ENCODE measurements at regions not wholly inside any gene's neighbourhood (a gene's known extent, or its start where the extent isn't known, plus 50 kb on each side); places are given as distances from the start of the nearest gene placed in this dataset.

DNA sequence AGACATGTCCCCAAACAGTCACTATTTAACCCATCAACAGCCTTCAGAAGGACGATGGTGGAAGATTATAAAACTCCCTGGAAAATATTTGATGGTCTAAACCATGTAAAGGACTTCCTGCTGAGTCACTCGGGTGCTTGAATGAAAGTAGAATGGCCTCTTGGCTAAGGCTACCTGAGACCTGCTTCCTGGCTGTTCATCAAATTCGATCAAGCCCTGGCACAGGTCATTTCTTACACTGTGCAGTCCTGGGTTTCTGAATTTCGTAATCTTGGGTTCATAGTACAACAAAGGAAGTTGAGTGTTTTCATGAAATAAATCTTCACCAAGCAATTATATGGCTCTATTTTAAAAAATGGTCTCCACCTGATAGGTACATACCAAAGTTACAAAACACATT lies 260.3 kb upstream of the RNF32 start (continued):
- no peak for TF ChIP-seq ZMYM3 (CRISPR knock-in tag; IDR thresholded peaks at IDR 0.05)
- TF ChIP-seq SSRP1 (CRISPR knock-in tag; IDR thresholded peaks at IDR 0.05) = no peak
- no peak for TF ChIP-seq ZNF331 (CRISPR knock-in tag; IDR thresholded peaks at IDR 0.05)

DNA sequence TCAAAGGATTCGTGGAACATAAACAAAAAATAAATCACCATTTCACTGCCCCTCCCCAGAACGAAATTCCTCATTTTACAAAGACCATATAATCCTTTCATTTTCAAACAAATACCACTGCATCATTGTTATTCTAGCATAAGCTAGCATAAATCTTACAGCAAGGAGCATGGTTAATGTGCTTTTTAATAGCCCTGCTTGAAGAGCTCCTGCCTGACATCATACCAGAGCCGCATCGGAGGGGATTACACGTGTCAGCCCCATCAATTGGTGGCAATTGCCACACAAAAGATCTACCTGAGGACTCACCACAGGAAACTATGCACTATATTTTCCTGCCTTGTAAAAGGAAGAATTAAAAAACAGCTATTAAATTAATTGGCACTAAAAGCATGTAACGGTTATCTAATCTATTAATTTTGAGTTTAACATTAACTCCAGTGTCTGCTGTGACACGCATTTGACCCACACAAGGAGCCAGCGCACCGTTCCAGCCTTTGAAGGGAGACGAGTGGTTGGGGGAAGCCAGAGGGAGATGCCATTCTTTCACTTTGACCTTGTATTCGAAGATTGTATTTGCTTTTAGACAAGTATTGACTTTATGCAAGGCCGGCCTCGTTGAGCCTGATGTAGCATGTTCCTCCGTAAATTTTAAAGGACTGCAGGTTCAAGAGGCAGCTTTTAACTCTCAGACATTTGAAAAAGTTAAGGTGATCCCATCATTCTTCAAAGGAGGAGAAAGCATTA lies 261.1 kb upstream of the RNF32 start:
- WGBS (ENCODE audit: low lambda C conversion rate) = 5% methylated on average over 14 of the region's 14 CpGs
- no TSS peak for BruUV-seq (replicated peaks)
- FAIRE-seq = peak; percentile 67
- Histone ChIP-seq H2AFZ (ENCODE audit: low read length) (no peak overlapping the region), H4K20me1 (ENCODE audit: insufficient read depth, low read length) (no peaks in the 10 kb centered on the region), H3K9ac (ENCODE audit: insufficient read depth, low read depth, low read length) (no peak overlapping the region), H3K27me3 (ENCODE audit: control insufficient read depth in 1 of 2, insufficient read depth in 2 of 2, low read length in 2 of 2) (peaks cover 1 to 22% of the 10 kb centered on the region in 2 experiments; a peak in 2 of 5 replicates), H3K36me3 (replicated peaks in 1 of 2; ENCODE audit: control insufficient read depth in 1 of 2, insufficient read depth in 2 of 2, low read length in 2 of 2) (no peaks in the 10 kb centered on the region), H3K4me1 (ENCODE audit: insufficient read depth, low read length) (peaks cover 23% of the 10 kb centered on the region), H3K79me2 (ENCODE audit: insufficient read depth, low read length) (no peaks in the 10 kb centered on the region), H3K4me2 (ENCODE audit: low read depth, low read length) (peak overlapping the region; percentile 43), H3K9me3 (ENCODE audit: low read length) (no peaks in the 10 kb centered on the region), H3K4me3 (replicated peaks in 1 of 3; ENCODE audit: insufficient read depth in 1 of 3, low read depth in 2 of 3, low read length in 3 of 3) (no peak overlapping the region), H3K27ac (ENCODE audit: extremely low read length, insufficient read depth, low read length) (no peak overlapping the region)
- in situ Hi-C loops (cut with HindIII; ENCODE audit: extremely low pct_ligation_motif_present, low pct_unique_long_range_greater_than_20kb) = no loop called here
- peak; percentile 83 for DNase-seq (ENCODE audit: low spot score)
- intact Hi-C loops (cut with micrococcal nuclease; ENCODE audit: unreplicated experiment) = no loop called here
- ChIA-PET CTCF (ENCODE audit: low intra/inter-chr PET ratio, low total read pairs) (no interaction called here), POLR2A (no interaction called here)
- ATAC-seq = peak; percentile 96
- TF ChIP-seq ZNF513 (CRISPR knock-in tag; conservative IDR thresholded peaks at IDR 0.05) (no peak), ZSCAN31 (CRISPR knock-in tag; IDR thresholded peaks at IDR 0.05; ENCODE audit: low read depth) (no peak), ZNF468 (CRISPR knock-in tag; IDR thresholded peaks at IDR 0.05) (no peak), GLI4 (CRISPR knock-in tag; IDR thresholded peaks at IDR 0.05; ENCODE audit: borderline replicate concordance) (no peak), FOXP4 (CRISPR knock-in tag; IDR thresholded peaks at IDR 0.05) (no peak)
- TF ChIP-seq, protein P1, sequence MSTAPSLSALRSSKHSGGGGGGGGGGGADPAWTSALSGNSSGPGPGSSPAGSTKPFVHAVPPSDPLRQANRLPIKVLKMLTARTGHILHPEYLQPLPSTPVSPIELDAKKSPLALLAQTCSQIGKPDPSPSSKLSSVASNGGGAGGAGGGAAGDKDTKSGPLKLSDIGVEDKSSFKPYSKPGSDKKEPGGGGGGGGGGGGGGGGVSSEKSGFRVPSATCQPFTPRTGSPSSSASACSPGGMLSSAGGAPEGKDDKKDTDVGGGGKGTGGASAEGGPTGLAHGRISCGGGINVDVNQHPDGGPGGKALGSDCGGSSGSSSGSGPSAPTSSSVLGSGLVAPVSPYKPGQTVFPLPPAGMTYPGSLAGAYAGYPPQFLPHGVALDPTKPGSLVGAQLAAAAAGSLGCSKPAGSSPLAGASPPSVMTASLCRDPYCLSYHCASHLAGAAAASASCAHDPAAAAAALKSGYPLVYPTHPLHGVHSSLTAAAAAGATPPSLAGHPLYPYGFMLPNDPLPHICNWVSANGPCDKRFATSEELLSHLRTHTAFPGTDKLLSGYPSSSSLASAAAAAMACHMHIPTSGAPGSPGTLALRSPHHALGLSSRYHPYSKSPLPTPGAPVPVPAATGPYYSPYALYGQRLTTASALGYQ (CRISPR knock-in tag; IDR thresholded peaks at IDR 0.05) = no peak
- TF ChIP-seq, protein P2, sequence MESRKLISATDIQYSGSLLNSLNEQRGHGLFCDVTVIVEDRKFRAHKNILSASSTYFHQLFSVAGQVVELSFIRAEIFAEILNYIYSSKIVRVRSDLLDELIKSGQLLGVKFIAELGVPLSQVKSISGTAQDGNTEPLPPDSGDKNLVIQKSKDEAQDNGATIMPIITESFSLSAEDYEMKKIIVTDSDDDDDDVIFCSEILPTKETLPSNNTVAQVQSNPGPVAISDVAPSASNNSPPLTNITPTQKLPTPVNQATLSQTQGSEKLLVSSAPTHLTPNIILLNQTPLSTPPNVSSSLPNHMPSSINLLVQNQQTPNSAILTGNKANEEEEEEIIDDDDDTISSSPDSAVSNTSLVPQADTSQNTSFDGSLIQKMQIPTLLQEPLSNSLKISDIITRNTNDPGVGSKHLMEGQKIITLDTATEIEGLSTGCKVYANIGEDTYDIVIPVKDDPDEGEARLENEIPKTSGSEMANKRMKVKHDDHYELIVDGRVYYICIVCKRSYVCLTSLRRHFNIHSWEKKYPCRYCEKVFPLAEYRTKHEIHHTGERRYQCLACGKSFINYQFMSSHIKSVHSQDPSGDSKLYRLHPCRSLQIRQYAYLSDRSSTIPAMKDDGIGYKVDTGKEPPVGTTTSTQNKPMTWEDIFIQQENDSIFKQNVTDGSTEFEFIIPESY (CRISPR knock-in tag; IDR thresholded peaks at IDR 0.05) = no peak
- TF ChIP-seq, protein P3, sequence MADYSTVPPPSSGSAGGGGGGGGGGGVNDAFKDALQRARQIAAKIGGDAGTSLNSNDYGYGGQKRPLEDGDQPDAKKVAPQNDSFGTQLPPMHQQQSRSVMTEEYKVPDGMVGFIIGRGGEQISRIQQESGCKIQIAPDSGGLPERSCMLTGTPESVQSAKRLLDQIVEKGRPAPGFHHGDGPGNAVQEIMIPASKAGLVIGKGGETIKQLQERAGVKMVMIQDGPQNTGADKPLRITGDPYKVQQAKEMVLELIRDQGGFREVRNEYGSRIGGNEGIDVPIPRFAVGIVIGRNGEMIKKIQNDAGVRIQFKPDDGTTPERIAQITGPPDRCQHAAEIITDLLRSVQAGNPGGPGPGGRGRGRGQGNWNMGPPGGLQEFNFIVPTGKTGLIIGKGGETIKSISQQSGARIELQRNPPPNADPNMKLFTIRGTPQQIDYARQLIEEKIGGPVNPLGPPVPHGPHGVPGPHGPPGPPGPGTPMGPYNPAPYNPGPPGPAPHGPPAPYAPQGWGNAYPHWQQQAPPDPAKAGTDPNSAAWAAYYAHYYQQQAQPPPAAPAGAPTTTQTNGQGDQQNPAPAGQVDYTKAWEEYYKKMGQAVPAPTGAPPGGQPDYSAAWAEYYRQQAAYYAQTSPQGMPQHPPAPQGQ (CRISPR knock-in tag; IDR thresholded peaks at IDR 0.05; ENCODE audit: borderline replicate concordance) = no peak

Measured in HepG2 (cell line).